Activated naive CD4-positive, alpha-beta T cell treated with anti-CD3 and anti-CD28 coated beads, Interleukin-2, amount 50 U/mL, for 16 hours (primary cell): ENCODE measurements at regions not wholly inside any gene's neighbourhood (a gene's known extent, or its start where the extent isn't known, plus 50 kb on each side); places are given as distances from the start of the nearest gene placed in this dataset.

Experiments
- DNase-seq: peaks from one replicate; pipeline ENCODE4 v3.0.0-alpha.2; 2020

GRCh38 chr4:123822353-123822752 lies 425.8 kb downstream of the SPRY1 start:
- no peak for DNase-seq

- no peak for DNase-seq
Measured at GRCh38 chr4:123823244-123823643, 426.6 kb downstream of the SPRY1 start.

DNA sequence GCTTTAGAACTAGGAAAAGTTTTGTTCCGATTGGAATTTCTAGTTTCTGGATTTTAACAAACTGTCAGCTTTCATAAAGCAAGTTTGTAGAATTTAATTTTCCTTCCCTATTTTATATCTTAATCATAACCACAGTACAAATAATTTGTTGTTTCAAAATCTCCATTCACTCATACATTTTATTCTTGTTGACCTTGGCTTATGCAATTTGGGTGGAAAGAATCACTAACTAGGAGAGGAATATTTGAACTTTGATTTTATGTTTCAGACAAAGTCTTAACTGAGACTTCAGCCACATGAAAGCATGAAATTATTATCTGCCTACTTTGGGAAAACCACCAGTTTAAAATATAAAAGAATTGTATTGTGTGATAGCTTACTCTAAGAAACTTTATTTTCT lies 427.9 kb downstream of the SPRY1 start:
- DNase-seq = no peak

GRCh38 chr4:123825596-123826291 lies 429.1 kb downstream of the SPRY1 start:
- DNase-seq = no peak

GRCh38 chr4:123826896-123827295 lies 430.3 kb downstream of the SPRY1 start:
- no peak for DNase-seq

- DNase-seq = no peak
Measured at GRCh38 chr4:123827511-123827910, 430.9 kb downstream of the SPRY1 start.

DNA sequence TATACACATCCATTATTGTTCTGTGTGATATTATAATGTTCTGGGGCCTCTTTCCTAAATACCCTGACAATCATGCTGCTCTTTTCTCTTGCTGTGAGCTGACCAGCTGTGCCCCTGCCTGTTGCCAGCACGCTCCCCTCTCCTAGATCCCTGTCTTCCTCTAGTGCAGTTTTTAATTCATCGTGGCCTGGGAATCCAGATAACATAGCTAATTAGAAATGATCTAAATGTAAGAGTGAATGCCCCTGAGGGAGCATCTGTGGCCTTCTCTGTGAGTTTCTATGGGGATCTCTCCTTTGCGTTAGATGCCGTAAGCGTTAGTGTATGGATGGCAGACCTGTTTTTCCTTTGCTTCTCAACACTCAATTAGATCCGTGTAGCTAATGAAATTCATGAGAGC lies 434.3 kb downstream of the SPRY1 start:
- no peak for DNase-seq

DNA sequence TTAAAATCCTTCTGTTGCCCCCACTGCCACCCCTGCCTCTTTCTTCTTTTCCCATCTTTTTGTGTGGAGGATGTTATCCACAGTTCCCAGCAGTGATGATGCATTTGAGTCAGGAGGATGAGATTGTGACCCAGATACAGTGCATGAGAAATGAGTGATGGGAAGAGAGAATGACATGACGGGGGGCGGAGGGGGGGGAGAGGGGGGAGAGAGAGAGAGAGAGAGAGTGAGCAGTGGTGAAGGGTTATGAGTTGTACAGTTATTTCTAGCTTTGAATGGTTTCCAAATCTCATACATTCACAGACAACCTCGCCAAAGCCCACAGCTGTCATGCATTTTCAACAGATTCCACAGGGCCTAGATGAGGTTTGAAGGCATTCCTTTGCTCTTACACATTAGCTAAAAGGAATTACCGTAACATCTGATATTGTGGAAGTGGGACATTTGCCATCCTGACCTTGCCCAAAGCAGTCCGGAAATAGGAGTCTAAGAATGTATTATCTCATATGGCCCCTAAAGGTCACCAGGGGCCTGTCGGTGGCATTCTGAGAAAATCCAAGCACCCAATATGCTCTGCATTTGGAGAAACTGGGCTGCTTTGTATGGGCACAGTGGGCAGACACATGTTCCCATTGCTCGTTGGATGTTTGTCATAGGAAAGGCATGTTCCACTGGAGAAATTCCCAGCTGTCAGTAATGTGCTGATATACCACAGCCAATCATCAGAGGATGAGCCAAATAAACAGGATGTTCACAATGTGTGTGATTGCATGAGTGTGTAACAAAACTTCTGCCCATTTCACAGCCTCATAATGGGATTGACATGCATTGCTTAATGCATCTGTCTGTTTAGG lies 435.8 kb downstream of the SPRY1 start:
- no peak for DNase-seq

- no peak for DNase-seq
Measured at GRCh38 chr4:123833171-123833643, 436.6 kb downstream of the SPRY1 start.

DNA sequence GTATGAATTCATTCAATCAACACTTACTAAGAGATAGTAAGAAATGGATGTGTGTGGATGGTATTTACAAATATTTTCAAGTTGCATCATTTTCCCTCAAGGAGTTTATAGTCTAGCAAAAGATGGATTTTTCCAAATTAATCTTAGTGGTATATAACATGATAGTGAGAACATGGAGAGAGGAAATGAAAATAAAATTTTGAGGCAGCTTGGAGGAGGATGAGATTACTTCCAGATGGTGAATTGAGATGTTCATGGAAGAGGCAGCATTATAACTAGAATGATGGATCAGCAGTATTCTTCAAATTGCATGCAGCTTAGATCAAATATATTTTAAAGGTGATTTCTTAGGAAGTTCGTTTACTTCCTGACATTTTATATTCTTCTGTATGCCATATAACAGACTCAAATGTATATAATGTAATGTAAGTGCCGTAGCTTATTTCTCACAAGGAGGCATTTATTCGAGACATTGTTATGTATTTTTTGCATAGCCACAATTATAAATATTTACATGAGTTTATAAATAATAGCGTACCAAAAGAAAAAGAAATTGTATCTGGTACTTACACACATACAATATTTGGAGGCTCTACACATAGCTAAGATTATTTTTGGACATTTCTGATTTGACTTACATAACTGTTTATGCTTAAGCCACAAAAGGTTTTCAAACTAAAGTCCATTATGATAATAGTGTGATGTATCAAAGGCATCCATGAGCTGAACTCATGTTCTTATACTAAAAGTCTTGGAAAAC lies 439.4 kb downstream of the SPRY1 start:
- DNase-seq = no peak

GRCh38 chr4:123836851-123837595 lies 440.4 kb downstream of the SPRY1 start:
- no peak for DNase-seq

GRCh38 chr4:123838474-123838873 lies 441.9 kb downstream of the SPRY1 start:
- DNase-seq = no peak

DNA sequence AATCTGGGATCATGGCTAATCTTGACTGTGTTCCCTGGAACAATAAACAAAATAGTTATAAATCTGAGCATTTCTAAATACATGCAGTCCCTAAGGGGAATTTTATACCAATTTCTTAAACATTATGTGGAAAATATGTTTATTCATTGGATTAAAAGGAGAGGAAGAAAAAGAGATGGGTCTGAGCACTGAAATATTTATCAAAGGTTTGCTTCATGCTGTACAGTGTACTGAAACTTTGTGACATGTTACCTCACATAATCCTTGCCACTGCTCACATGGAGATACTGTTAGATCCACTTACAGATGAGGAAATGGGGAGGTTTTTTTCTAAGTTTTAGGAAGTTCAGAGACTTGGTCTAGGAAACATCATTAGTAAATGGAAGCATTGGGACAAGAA lies 443.6 kb downstream of the SPRY1 start:
- DNase-seq = no peak

GRCh38 chr4:123841447-123842121 lies 445.0 kb downstream of the SPRY1 start:
- DNase-seq = no peak

GRCh38 chr4:123843137-123843536 lies 446.5 kb downstream of the SPRY1 start:
- DNase-seq = no peak

GRCh38 chr4:123844374-123844773 lies 447.8 kb downstream of the SPRY1 start:
- no peak for DNase-seq

GRCh38 chr4:123846092-123846491 lies 449.5 kb downstream of the SPRY1 start:
- DNase-seq = no peak

- DNase-seq = no peak
Measured at GRCh38 chr4:123846561-123846960, 450.0 kb downstream of the SPRY1 start.

DNA sequence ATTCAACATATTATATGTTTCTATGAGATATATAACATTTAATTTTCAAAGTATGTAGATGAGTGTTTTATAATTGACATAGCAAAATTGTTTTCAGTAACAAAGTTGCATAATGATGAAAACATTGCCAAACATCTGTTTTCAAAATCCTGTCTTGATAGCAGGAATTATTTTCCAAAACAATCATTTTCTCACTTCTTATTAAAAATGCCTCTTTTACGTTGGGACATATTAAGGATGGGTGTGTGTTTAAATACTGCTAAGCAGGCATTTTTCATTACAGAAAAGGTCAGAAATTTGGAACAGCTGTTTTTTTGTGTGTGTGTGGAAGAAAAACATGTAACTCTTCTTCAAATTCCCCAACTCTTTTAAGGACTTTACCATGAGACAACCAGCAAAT lies 452.0 kb downstream of the SPRY1 start:
- no peak for DNase-seq

GRCh38 chr4:123849495-123849894 lies 452.9 kb downstream of the SPRY1 start:
- no peak for DNase-seq

GRCh38 chr4:123851521-123851920 lies 454.9 kb downstream of the SPRY1 start:
- no peak for DNase-seq

DNA sequence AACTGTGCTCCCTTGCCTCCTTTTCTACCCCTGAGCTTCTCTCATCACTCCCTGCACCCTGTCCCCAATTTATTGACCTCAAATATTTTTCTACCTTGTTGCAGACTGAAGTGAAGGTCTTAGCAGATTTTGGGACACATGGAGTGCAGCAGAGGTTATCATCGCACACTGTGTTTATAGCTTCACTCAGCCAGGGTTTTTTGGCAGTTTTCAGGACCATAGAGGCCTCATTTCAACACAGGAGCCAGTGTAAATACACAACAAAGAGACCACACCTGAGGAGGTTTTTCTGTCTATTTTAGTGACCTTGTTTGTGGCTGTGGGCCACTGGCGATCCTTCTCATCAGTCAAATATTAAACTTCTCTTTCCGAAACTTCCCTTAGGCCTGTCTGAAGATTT lies 457.1 kb downstream of the SPRY1 start:
- DNase-seq = no peak
